SK-N-SH (cell line): ENCODE measurements at regions not wholly inside any gene's neighbourhood (a gene's known extent, or its start where the extent isn't known, plus 50 kb on each side); places are given as distances from the start of the nearest gene placed in this dataset.

Source experiments
- CTCF ChIA-PET: fragments of 300-600, 350-600 bp; formaldehyde crosslinking; extraction: SDS; loops from one replicate; lab custom pipeline; 2021; lab: Yijun Ruan, JAX
- POLR2A ChIA-PET: fragments of 350-600 bp; sonication (Branson Sonifier 250); formaldehyde crosslinking; extraction: SDS; loops from one replicate; lab custom pipeline; 2020; ENCODE audit warnings: antibody characterized with exemption, inconsistent platforms; lab: Yijun Ruan, JAX
- DNase-seq: peaks from one replicate; pipeline ENCODE4 v3.0.0; 2012
- H2AFZ ChIP-seq: fragments of 200-600 bp; sonication (generic); 2 replicates; pipeline ENCODE4 v1.8.1; 2016; ENCODE audit warnings: antibody characterized with exemption, mild to moderate bottlenecking, low read depth
- H3F3A ChIP-seq: fragments of 200-600 bp; sonication (generic); replicated peaks from 2 replicates; pipeline ENCODE3; 2016; ENCODE audit warnings: antibody characterized with exemption, mild to moderate bottlenecking; ENCODE audit not compliant: insufficient read depth
- H3K27ac ChIP-seq, 2 experiments: fragments of 200-500 bp in 1 of 2; fragments of 200-600 bp in 1 of 2; sonication (Bioruptor generic) in 1 of 2; sonication (generic), shearing (Covaris generic) in 1 of 2; 2 replicates each; pipeline versions ENCODE4 v1.5.1 to v1.6.1; 2014 to 2016; ENCODE audit warnings: low read depth in 2 of 2, inconsistent platforms in 1 of 2, low read length in 1 of 2, mild to moderate bottlenecking in 1 of 2, mixed read lengths in 1 of 2
- H3K27me3 ChIP-seq: fragments of 200-600 bp; sonication (generic), shearing (Covaris generic); 2 replicates; pipeline ENCODE4 v1.6.1; 2016; ENCODE audit warnings: mixed run types; ENCODE audit not compliant: insufficient read depth
- H3K36me3 ChIP-seq, 2 experiments: fragments of 200-500 bp in 1 of 2; fragments of 200-600 bp in 1 of 2; sonication (Bioruptor generic) in 1 of 2; sonication (generic) in 1 of 2; replicated peaks in 1 of 2; 2 replicates each; pipeline versions ENCODE3 to v1.5.1; 2014 to 2016; ENCODE audit warnings: low read length in 1 of 2, mild to moderate bottlenecking in 1 of 2; ENCODE audit not compliant: insufficient read depth in 2 of 2, control insufficient read depth in 1 of 2
- H3K4me1 ChIP-seq, 2 experiments: fragments of 200-500 bp in 1 of 2; fragments of 200-600 bp in 1 of 2; sonication (Bioruptor generic) in 1 of 2; sonication (generic), shearing (Covaris generic) in 1 of 2; 2 replicates each; pipeline versions ENCODE4 v1.5.1 to v1.6.1; 2014 to 2016; ENCODE audit warnings: low read depth in 1 of 2, low read length in 1 of 2, mixed run types in 1 of 2; ENCODE audit not compliant: insufficient read depth in 2 of 2, control insufficient read depth in 1 of 2
- H3K4me2 ChIP-seq: fragments of 200-600 bp; sonication (generic), shearing (Covaris generic); 2 replicates; pipeline ENCODE4 v1.6.1; 2017; ENCODE audit warnings: mixed run types
- H3K4me3 ChIP-seq, 2 experiments: fragments of 200-500 bp in 1 of 2; fragments of 200-600 bp in 1 of 2; sonication (Bioruptor generic) in 1 of 2; sonication (generic), shearing (Covaris generic) in 1 of 2; 2 replicates each; pipeline versions ENCODE4 v1.5.1 to v1.8.1; 2014 to 2016; ENCODE audit warnings: low read depth in 2 of 2, inconsistent platforms in 1 of 2, low read length in 1 of 2, mild to moderate bottlenecking in 1 of 2, mixed read lengths in 1 of 2, moderate library complexity in 1 of 2
- H3K79me2 ChIP-seq: fragments of 200-600 bp; sonication (generic); 2 replicates; pipeline ENCODE4 v1.8.1; 2017; ENCODE audit warnings: mild to moderate bottlenecking; ENCODE audit not compliant: insufficient read depth
- H3K9ac ChIP-seq: fragments of 200-600 bp; sonication (generic); 2 replicates; pipeline ENCODE4 v1.6.1; 2017; ENCODE audit warnings: mixed run types
- H3K9me2 ChIP-seq: fragments of 200-600 bp; sonication (generic); 2 replicates; pipeline ENCODE4 v1.6.1; 2017; ENCODE audit warnings: mixed run types
- H3K9me3 ChIP-seq: fragments of 200-600 bp; sonication (generic); 2 replicates; pipeline ENCODE4 v1.6.1; 2017; ENCODE audit warnings: mixed run types, mild to moderate bottlenecking, moderate library complexity
- H4K20me1 ChIP-seq: fragments of 200-600 bp; sonication (generic); 2 replicates; pipeline ENCODE4 v1.6.1; 2017; ENCODE audit warnings: mild to moderate bottlenecking, mixed run types; ENCODE audit not compliant: insufficient read depth
- CHD2 ChIP-seq: fragments of 150-350 bp; IDR thresholded peaks from 2 replicates; pipeline ENCODE4 v1.6.1; 2018; ENCODE audit warnings: low read length; ENCODE audit not compliant: partially characterized antibody
- ELF1 ChIP-seq: IDR thresholded peaks from 2 replicates; pipeline ENCODE4 v1.4.0; 2012
- EP300 ChIP-seq, 2 experiments: IDR thresholded peaks; 2 replicates each; pipeline versions ENCODE4 v1.4.0 to v1.6.1; 2012; ENCODE audit warnings: borderline replicate concordance in 1 of 2, low read depth in 1 of 2, low read length in 1 of 2
- EZH2phosphoT487 ChIP-seq: fragments of 200-600 bp; sonication (generic); IDR thresholded peaks from 2 replicates; pipeline ENCODE4 v1.6.1; 2017; ENCODE audit warnings: low read depth, mixed run types, mild to moderate bottlenecking, antibody characterized with exemption, moderate library complexity, borderline replicate concordance
- FOSL2 ChIP-seq: IDR thresholded peaks from 2 replicates; pipeline ENCODE4 v1.4.0; 2012; ENCODE audit warnings: low read depth, mild to moderate bottlenecking, moderate library complexity, borderline replicate concordance
- FOXM1 ChIP-seq: IDR thresholded peaks from 2 replicates; pipeline ENCODE4 v1.4.0; 2012; ENCODE audit warnings: low read depth, mild to moderate bottlenecking
- JUND ChIP-seq: IDR thresholded peaks from 2 replicates; pipeline ENCODE4 v1.4.0; 2012
- MXI1 ChIP-seq: IDR thresholded peaks from 2 replicates; pipeline ENCODE4 v1.6.1; 2012; ENCODE audit warnings: mild to moderate bottlenecking, low read depth, low read length, improper control_type of control experiment
- NFIC ChIP-seq: IDR thresholded peaks from 2 replicates; pipeline ENCODE4 v1.4.0; 2012; ENCODE audit warnings: borderline replicate concordance
- NRF1 ChIP-seq: IDR thresholded peaks from 2 replicates; pipeline ENCODE4 v1.6.1; 2012; ENCODE audit warnings: low read depth, mild to moderate bottlenecking, low read length
- PBX3 ChIP-seq: IDR thresholded peaks from 2 replicates; pipeline ENCODE4; 2012
- POLR2AphosphoS5 ChIP-seq: IDR thresholded peaks from 2 replicates; pipeline ENCODE4 v1.6.1; 2012; ENCODE audit warnings: low read depth, low read length
- RFX5 ChIP-seq: IDR thresholded peaks from 2 replicates; pipeline ENCODE4 v1.6.1; 2012; ENCODE audit warnings: mild to moderate bottlenecking, improper control_type of control experiment, low read length
- SIN3A ChIP-seq: IDR thresholded peaks from 2 replicates; pipeline ENCODE4 v1.6.1; 2012; ENCODE audit warnings: low read depth, mild to moderate bottlenecking, low read length, moderate library complexity, borderline replicate concordance
- TEAD4 ChIP-seq: IDR thresholded peaks from 2 replicates; pipeline ENCODE4 v1.4.0; 2012; ENCODE audit warnings: mild to moderate bottlenecking, borderline replicate concordance; ENCODE audit not compliant: insufficient read depth
- USF1 ChIP-seq: IDR thresholded peaks from 2 replicates; pipeline ENCODE4 v1.4.0; 2012; ENCODE audit warnings: low read depth, borderline replicate concordance
- USF2 ChIP-seq: fragments of 150-350 bp; IDR thresholded peaks from 2 replicates; pipeline ENCODE4 v1.6.1; 2017; ENCODE audit warnings: antibody characterized with exemption, low read length, low read depth, borderline replicate concordance
- ZBTB33 ChIP-seq: IDR thresholded peaks from 2 replicates; pipeline ENCODE4 v1.4.0; 2012; ENCODE audit warnings: low read depth, borderline replicate concordance
- WGBS: methylation state at CpG from one replicate; pipeline ENCODE4 v1.1.6; 2017; ENCODE audit warnings: low lambda C conversion rate; 5-methylcytosine and 5-hydroxymethylcytosine counted together

GRCh38 chr4:119804404-119804803 lies 175.8 kb upstream of the PDE5A start:
- no peak for TF ChIP-seq MXI1
- TF ChIP-seq EP300 (IDR thresholded peaks at IDR 0.05; ENCODE audit: borderline replicate concordance in 1 of 2, low read depth in 1 of 2, low read length in 1 of 2) = no peak
- TF ChIP-seq PBX3 = no peak
- TF ChIP-seq NRF1 = no peak
- TF ChIP-seq POLR2AphosphoS5 = no peak
- Histone ChIP-seq H3F3A (no peaks in the 10 kb centered on the region), H3K4me3 (no peak overlapping the region), H2AFZ (no peak overlapping the region), H3K79me2 (no peaks in the 10 kb centered on the region), H3K36me3 (no peaks in the 10 kb centered on the region), H4K20me1 (no peaks in the 10 kb centered on the region), H3K27me3 (no peaks in the 10 kb centered on the region; the same call in 1 of the 2 replicates), H3K4me1 (no peaks in the 10 kb centered on the region), H3K9me2 (no peaks in the 10 kb centered on the region), H3K9ac (no peak overlapping the region), H3K9me3 (no peaks in the 10 kb centered on the region), H3K27ac (no peak overlapping the region), H3K4me2 (no peak overlapping the region)
- no peak for DNase-seq
- CTCF ChIA-PET = no interaction called here
- POLR2A ChIA-PET = no interaction called here
- WGBS = 70% methylated on average over 1 of the region's 1 CpG

GRCh38 chr4:119797238-119797894 lies 168.8 kb upstream of the PDE5A start:
- Histone ChIP-seq H3K9me3 (no peaks in the 10 kb centered on the region), H3K9me2 (no peaks in the 10 kb centered on the region), H3K27ac (no peak overlapping the region), H3K79me2 (no peaks in the 10 kb centered on the region), H3K27me3 (no peaks in the 10 kb centered on the region), H3K4me1 (no peaks in the 10 kb centered on the region), H3K36me3 (no peaks in the 10 kb centered on the region), H3K4me2 (no peak overlapping the region), H4K20me1 (no peaks in the 10 kb centered on the region), H3F3A (no peaks in the 10 kb centered on the region), H3K9ac (no peak overlapping the region), H3K4me3 (no peak overlapping the region), H2AFZ (no peak overlapping the region)
- ChIA-PET CTCF (no interaction called here), POLR2A (no interaction called here)
- no peak for TF ChIP-seq RFX5
- no peak for TF ChIP-seq EZH2phosphoT487
- no peak for TF ChIP-seq USF2
- no peak for TF ChIP-seq PBX3
- no peak for TF ChIP-seq FOSL2
- no peak for TF ChIP-seq MXI1
- TF ChIP-seq ZBTB33 = no peak
- TF ChIP-seq FOXM1 = no peak
- TF ChIP-seq USF1 = no peak
- no peak for TF ChIP-seq TEAD4
- no peak for TF ChIP-seq CHD2
- TF ChIP-seq SIN3A = no peak
- no peak for TF ChIP-seq NFIC
- no peak for TF ChIP-seq ELF1
- TF ChIP-seq JUND = no peak
- WGBS = 34% methylated on average over 2 of the region's 2 CpGs
- DNase-seq = no peak
